Stimulated activated CD4-positive, alpha-beta T cell treated with anti-CD3 and anti-CD28 coated beads, Interleukin-12 subunit alpha, Interleukin-12 subunit beta, amount 100 ng/mL, for 48 hours (primary cell): ENCODE measurements at regions not wholly inside any gene's neighbourhood (a gene's known extent, or its start where the extent isn't known, plus 50 kb on each side); places are given as distances from the start of the nearest gene placed in this dataset.
"Not testable (repeated sequence)": the region's sequence is repeated elsewhere in the genome, so short reads cannot be mapped to it uniquely, and the experiment has no call there.

Source experiments
- DNase-seq, 3 donors: peaks; one replicate each; pipeline ENCODE4 v3.0.0-alpha.2; 2020; ENCODE audit warnings: low read depth in 2 of 3, low spot score in 1 of 3

DNA sequence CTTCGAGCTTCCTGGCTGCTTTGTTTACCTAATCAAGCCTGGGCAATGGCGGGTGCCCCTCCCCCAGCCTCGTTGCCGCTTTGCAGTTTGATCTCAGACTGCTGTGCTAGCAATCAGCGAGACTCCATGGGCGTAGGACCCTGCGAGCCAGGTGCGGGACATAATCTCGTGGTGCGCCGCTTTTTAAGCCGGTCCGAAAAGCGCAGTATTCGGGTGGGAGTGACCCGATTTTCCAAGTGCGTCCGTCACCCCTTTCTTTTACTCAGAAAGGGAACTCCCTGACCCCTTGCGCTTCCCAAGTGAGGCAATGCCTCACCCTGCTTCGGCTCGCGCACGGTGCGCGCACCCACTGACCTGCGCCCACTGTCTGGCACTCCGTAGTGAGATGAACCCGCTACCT, 889.3 kb upstream of the NUDT12 start:
- not testable (repeated sequence) for DNase-seq

DNA sequence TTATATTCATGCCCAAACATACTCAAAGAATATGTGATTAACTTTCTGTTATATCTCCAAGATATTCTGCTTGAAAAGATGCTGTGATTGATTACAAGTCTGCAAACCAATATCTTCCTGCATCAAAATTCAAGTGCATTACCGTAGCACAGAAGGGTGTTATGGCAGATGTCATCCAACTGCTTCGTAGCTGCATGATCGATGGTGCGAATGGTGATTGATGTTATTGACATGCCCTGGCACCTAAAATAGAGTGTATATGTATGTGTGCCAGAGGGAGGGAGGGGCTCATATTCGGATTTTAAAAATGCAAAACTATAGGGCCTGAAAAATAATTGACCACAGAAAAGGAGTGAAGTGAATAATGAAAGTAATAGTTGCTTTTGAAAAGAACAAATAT, 882.1 kb upstream of the NUDT12 start:
- DNase-seq = no peak

DNA sequence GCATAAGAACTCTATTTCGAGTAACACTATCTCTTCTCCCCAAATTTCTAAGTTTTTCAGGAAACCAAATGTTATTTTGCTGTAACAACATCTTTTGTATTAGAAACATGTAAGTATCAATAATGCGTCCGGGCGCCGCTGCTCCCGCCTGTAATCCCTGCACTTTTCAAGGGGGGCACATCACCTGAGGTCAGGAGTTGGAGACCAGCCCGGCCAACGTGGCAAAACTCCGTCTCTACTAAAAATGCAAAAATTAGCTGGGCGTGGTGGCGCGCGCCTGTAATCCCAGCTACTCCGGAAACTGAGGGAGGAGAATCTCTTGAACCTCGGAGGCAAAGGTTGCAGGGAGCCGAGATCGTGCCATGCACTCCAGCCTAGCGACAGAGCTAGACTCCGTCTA, 881.1 kb upstream of the NUDT12 start:
- DNase-seq = no peak

DNA sequence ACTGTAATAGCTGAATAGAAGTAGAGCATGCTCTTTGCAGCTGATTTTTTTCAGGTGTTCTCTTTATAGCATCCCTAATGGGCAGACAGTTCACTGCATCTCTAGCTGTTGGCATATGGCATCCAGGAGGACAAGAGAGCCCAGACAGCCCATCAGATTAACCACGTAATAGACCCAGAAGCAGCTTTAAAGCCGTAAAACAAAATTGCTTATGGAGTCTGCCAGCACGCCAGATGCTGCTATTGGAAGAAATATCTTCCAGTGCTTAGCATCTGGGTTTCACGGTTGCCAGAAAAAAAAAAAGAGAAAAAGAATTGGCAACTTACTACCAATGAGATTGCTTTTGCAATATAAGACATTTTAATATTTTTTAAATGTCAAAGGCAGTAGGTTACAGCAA, 869.4 kb upstream of the NUDT12 start:
- no peak for DNase-seq

DNA sequence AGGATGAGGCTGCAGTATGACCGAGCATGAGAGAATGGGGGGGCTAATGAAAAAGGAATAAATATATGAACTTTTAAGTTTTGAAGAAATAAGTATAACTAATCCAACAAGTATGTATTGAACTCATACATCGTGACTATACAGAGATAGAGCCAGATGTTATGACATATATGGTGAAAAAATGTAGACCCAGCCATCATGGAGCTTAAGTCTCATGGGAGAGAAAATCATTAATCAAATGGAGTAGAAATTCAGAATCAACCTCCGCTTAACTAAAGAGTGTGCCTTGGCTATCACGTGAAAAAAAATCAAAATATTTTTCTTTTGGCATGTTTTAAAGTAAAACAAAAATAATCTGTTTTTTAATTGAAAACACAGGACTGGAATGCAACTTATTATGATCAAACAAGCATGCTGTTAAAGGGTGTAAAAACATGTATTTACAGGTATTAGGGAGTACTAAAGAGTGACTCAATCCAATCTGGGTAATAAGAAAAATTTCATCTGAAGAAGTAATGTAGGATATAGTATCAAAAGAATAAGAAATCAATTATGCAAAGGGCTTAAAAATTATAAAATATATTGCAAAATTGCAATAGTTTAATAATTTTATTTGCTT, 868.5 kb upstream of the NUDT12 start:
- DNase-seq = no peak

DNA sequence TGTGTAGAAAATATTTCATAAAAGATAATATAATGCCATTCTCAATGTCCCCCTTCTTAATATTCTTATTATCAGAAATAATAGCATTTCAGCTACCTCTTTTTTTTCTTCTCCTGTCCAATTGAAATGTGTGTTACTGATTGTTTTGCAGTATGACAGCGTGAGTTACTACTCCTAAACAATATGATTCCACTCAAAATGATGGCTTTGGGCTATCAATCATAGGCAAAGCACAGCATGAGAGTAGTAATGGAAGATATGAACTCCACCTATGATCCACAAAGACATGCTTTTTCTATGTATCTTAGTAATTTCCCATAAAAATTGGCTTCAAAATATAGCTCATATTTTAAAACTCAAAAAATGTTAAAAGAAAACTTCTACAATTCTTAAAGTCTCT, 867.3 kb upstream of the NUDT12 start:
- no peak for DNase-seq

DNA sequence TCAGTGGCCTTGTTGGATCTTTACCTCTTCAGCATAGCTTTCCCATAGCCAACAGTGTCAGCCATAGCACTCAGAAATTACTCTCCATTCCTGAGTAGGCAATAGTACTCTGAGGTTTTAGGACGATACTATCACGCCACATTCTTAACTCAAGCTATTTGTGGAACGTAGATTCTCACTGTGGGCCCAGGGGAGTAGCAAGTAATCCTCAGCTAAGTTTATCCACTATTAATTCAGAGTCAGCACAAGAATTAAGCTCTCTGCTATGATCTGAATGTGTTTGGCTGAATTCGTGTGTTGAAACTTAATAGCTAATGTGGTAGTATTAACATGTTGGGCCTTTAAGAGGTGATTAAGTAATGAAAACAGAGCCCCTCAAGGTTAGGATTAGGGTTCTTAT, 858.8 kb upstream of the NUDT12 start:
- DNase-seq = no peak

DNA sequence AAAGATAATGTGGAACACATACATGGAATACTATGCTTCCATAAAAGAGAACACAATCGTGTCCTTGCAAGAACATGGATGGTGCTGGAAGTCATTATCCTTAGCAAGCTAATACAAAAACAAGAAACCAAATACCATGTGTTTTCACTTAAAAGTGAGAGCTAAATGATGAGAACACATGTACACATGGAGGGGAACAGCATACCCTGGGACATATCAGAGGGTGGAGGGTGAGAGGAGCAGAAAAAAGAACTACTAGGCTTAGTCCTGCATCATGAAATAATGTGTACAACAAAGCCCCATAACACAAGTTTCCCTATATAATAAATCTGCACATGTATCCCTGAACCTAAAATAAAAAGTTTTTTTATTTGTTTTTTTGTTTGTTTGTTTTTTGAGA, 855.5 kb upstream of the NUDT12 start:
- DNase-seq = no peak

DNA sequence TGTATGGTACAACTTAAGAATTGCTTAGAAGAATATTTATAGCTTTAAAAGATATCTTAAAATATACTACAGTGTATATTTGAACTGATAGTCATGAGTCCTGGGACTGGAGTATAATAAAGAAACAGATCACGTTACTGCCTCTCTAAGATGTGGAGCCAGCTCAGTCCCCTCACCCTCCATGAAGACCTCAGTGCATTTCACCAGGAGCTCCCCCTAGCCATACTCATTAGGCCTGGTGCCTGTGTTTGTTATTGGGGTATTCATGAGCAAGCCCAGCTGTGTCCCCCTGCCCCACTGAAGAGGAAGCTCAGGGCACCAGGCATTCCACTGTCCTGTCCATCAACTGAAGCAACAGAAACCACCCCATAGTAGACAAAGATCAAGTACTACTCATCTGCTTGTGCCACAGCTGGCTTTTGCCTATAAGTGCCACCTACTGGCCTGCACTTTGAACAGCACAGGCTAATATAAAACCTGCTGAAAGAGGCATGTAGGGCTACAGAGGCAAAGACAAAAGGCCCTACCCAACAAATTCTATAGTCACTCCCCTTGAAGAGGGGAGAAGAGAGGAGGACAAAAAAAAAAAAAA, 850.2 kb upstream of the NUDT12 start:
- no peak for DNase-seq

DNA sequence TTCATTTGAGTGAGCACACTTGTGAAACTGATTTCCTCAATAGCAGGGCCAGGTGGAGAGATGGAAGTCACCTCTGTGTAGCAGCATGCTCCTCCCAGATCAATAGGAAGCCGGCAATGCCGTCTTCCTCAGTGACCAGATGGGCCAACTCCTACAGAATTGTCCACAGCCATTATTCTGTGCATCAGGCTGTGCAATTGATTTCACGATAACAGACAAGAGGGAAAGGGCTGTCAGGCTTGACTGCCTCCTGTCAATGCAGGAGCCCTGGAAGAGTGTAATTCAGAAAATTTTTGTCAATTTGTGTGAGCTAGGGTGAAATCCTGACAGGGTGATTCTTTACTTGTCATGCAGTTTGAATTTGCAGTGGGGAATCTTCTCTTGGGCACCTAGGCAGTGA, 838.4 kb upstream of the NUDT12 start:
- DNase-seq = no peak

DNA sequence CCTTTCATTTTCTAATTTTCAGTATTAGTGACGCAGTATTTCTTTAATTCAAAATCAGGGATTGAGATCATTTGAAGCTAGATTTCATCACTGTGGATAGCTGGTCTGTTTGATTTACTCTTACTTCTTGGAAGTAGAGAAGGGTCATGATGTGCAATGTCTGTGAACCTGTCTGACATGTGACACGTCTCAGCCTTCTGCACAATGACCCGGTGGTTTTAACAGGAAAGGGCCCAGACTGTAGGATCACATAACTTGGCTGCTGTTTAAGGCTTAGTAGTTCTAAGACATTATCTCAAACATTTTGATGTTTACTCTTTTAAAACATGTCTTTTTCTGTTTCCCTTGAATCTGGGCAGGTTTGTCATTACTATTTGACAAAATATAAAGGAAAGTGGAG, 823.3 kb upstream of the NUDT12 start:
- no peak for DNase-seq

DNA sequence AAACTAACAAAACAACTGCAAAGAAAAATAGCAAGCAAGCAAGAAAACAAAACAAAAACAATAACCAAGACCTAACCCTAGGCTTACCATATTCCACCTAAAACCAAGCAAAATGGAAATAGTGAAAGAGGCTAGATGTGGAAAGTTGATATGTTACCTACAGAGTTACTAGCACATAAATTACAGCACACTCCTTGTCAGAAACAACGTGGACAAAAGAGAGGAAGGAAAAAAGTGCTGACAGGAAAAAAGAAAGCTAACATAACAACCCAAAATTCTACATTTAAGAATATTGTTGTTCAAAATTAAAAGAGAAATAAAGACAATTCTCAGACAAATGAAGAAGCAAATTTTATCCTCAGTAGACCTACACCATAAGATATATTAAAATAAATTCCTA, 812.8 kb upstream of the NUDT12 start:
- no peak for DNase-seq

DNA sequence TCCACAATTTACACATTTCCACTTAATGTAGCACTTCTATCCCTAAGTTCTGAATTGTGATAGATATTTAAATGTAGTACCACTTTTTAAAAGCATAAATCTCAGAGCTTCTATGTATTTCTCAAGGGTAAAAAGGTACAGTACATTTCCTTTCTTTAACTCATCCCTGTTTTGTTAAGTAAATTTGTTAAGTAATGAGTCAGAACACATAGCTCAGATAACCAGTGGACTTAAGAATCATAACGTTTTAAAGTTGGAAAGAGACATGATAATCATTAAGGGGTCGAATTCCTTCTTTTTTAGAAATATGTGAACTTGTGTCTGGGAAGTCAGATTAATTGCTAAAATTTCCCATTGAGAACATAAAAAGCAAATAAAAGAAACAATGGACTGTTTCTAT, 810.2 kb upstream of the NUDT12 start:
- no peak for DNase-seq

DNA sequence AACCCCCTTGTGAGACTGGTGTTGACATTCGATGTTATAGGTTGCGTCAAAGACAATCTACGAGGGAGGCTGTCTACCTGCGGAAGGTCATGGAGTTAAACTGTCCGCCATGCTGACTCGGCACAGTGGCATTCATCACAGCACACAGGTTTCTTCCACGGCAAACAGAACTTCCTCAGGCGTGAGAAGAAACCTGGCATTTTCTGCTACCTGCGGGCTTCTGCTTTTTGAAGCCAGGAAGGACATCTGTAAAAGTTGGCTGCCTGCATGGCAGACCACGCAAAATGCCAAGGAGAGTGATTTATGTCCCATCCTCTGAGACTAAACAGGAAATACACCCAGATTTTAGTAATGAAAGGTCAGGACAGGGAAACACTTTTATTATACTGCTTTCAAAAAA, 809.8 kb upstream of the NUDT12 start:
- no peak for DNase-seq

DNA sequence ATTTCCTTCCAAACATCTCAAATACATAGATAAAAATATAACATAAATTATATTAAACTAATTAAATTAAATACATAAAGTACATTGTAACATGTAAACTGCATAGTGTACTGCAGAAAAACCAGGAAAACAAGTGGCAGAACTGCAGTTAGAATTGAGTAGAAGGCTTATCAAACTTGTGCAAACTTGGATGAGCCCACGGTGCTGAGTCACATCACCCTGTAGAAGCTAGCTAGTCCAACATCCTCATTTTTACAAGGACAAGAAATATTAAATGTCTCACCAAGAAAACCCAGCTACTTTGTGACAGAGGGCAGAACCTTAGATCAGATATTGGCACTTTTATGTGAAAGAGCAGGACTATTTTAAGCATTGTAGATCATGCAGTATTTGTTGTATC, 807.9 kb upstream of the NUDT12 start:
- no peak for DNase-seq

DNA sequence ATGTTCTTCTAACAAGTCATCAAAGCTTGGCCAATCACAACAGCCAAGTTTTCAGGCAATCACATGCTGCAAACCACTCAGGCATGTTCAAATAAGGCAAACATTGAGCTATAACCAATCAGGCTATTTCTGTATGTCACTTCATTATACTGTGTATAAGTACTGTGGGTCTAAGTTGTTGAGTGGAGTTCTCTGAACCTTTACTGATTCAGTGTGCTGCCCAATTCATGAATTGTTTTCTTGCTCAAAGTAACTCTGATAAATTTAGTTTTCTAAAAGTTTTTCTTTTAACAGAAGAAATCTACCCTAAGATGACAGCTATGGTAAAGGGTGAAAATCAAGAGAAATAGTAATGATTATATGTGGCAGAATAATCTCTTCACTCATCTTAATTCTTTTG, 805.4 kb upstream of the NUDT12 start:
- DNase-seq = no peak

DNA sequence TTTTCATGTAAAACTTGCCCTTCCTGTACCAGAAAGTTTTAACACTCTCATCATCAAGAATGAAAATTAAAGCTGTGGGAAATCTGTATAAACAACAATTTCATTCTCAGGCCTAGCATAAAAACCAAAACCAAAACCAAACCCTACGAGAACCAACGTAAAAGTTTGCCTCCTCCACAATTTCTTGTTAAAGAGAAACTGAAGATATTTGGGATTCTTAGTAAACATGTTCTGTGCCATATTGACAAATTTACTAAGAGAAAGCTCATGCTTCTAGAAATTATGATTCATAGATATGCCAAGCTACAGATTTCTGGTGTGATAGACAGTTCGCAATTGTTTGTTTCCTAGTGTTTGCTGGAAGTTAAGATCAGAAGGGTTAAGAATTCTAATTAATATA, 801.0 kb upstream of the NUDT12 start:
- DNase-seq = no peak

DNA sequence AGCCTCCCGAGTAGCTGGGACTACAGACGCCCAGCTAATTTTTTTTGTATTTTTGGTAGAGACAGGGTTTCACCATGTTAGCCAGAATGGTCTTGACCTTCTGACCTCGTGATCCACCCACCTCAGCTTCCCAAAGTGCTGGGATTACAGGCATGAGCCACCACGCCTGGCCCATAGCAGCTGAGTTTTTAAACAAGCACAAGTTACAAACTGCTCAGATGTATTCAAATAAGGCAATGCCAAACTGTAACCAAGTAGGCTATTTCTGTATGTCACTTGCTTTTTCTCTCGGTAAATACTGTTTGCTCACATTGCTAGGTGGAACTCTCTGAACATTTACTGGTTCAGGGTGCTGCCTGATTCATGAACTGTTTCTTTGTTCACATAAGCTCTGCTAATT, 799.3 kb upstream of the NUDT12 start:
- no peak for DNase-seq

DNA sequence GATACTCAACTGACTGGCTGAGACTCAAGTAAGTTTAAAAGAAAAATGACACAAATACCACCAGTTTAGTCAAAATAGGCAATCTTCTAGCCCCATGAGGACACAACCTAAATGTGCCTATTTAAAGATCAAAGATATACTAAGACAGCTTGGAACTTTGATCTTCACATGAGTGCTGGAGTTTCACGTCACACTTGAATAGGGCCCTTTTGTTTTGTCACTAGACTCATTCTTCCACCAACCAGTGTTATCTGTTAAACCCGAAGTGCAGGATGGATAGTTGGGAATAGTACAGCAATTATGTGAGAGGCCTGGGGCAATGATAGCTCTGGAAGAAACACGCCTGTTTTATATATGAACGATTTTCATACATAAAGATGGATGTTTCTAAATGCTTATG, 792.8 kb upstream of the NUDT12 start:
- no peak for DNase-seq

DNA sequence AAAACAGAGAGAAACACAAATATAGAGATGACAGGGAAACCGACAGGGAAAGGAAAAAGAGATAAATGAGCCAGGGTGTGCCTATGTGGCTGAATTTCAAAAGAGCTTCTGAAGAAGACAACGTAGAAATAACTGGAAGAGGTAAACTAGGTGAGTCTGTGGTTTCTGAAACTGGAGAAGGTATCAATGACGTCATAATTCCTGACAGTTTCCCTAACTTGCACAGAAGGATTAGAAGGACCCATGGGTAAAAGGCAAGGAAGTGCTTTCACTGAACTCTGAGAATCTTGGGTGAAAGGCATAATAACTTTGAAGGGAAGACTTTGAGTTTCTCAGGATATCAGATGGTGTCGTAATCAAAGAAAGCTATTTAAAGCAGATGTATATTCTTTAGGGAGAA, 790.8 kb upstream of the NUDT12 start:
- no peak for DNase-seq

DNA sequence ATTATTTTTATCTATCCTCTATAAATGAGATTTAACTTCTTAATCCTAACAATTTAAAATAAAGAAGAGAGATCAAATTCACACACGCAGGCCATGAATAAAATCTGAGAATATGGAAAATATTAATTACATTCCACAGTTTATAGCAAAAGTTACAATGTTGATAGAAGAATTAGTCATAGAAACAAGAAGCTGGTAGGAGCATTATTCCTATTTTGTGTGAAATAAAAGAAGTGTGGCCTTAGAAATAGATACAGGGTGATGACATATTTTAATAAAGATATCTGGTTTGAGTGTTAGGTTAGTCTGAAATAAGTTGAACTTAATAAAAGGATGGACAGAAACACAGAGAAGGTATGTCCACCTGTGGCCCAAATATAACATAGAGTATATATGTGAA, 790.4 kb upstream of the NUDT12 start:
- no peak for DNase-seq

DNA sequence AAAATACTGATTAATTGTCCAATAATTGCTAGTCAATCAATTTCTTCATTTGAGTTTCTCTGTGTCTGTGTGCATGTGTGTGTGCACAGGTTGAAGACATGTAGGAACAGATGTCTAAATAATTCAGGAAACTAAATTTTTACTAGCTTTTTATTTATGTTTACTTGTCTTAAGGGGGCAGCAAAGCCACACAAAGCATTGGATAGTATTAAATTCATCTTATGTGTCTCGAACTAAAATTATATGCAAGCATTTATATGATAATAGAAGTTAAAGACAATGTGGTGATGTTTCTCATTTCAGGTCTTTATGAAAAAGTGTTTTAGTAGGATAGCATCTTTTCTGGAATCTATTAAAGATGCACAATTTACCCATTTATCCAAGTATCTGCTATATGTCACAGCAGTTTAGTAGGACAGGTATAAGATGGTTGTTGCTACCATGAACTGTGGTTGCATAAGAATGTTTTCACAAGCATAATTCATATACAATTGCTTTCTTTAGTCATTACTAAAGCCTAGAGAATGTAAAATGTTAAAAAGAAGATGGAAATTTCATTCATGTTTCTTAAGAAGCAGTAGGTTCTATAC, 784.6 kb upstream of the NUDT12 start:
- no peak for DNase-seq
